B cell (primary cell): ENCODE measurements at regions not wholly inside any gene's neighbourhood (a gene's known extent, or its start where the extent isn't known, plus 50 kb on each side); places are given as distances from the start of the nearest gene placed in this dataset.

Experiments
- ATAC-seq: fragments of 200-7000 bp; cut with Tn5 transposase; one replicate; pipeline ENCODE4 v1.10.0; 2021; ENCODE audit warnings: low read depth, mild to moderate bottlenecking, moderate number of reproducible peaks, moderate library complexity
- CTCF ChIA-PET: fragments of 350-600 bp; sonication (Branson Sonifier 250); formaldehyde crosslinking; loops from one replicate; lab custom pipeline; 2021; ENCODE audit warnings: antibody characterized with exemption, inconsistent platforms; lab: Charles Lee
- POLR2A ChIA-PET: fragments of 350-600 bp; sonication (Branson Sonifier 250); formaldehyde crosslinking; loops from one replicate; lab custom pipeline; 2021; ENCODE audit warnings: antibody characterized with exemption; lab: Charles Lee
- DNase-seq: peaks from one replicate; pipeline ENCODE4 v3.0.0; 2013
- H2AFZ ChIP-seq: 2 replicates; pipeline ENCODE4 v1.6.1; 2012; ENCODE audit warnings: mild to moderate bottlenecking, low read depth, low read length; ENCODE audit not compliant: insufficient read depth, poor library complexity, severe bottlenecking
- H3K27ac ChIP-seq, 2 donors: 1 replicate in 1 of 2; 2 replicates in 1 of 2; pipeline ENCODE4 v1.5.1; 2012 to 2013; ENCODE audit warnings: low read length in 2 of 2, mild to moderate bottlenecking in 2 of 2, moderate library complexity in 1 of 2
- H3K27me3 ChIP-seq, 4 experiments: fragments of 200-600 bp in 1 of 4; sonication (generic) in 1 of 4; replicated peaks in 1 of 4; 1 replicate in 2 of 4; 2 replicates in 2 of 4; pipeline versions ENCODE4 v1.6.1 to v1.7.0; 2013 to 2016; ENCODE audit warnings: low read length in 3 of 4, mild to moderate bottlenecking in 2 of 4, mixed read lengths in 1 of 4, moderate library complexity in 1 of 4; ENCODE audit not compliant: insufficient read depth in 4 of 4, control insufficient read depth in 3 of 4; ENCODE audit errors: control extremely low read depth in 1 of 4
- H3K36me3 ChIP-seq, 2 experiments: replicated peaks in 1 of 2; 1 replicate in 1 of 2; 2 replicates in 1 of 2; pipeline versions ENCODE4 v1.6.1 to v1.7.1; 2013; ENCODE audit warnings: low read length in 1 of 2; ENCODE audit not compliant: insufficient read depth in 2 of 2, control insufficient read depth in 1 of 2; ENCODE audit errors: control extremely low read depth in 1 of 2, extremely low read depth in 1 of 2
- H3K4me1 ChIP-seq, 2 donors: fragments of 200-600 bp in 1 of 2; sonication (generic) in 1 of 2; 1 replicate in 1 of 2; 2 replicates in 1 of 2; pipeline versions ENCODE4 v1.5.1 to v1.6.1; 2013 to 2017; ENCODE audit warnings: low read length in 2 of 2; ENCODE audit not compliant: control insufficient read depth in 2 of 2, insufficient read depth in 2 of 2
- H3K4me2 ChIP-seq: replicated peaks from 2 replicates; pipeline ENCODE3; 2012; ENCODE audit warnings: mild to moderate bottlenecking, low read depth, low read length; ENCODE audit not compliant: poor library complexity, severe bottlenecking
- H3K4me3 ChIP-seq, 5 experiments: fragments of 200-600 bp in 1 of 5; sonication (generic) in 1 of 5; 1 replicate in 3 of 5; 2 replicates in 2 of 5; pipeline versions ENCODE4 v1.5.1 to v1.7.0; 2011 to 2016; ENCODE audit warnings: low read length in 4 of 5, mild to moderate bottlenecking in 4 of 5, low read depth in 2 of 5, control low read depth in 1 of 5, moderate library complexity in 1 of 5; ENCODE audit not compliant: insufficient read depth in 1 of 5; ENCODE audit errors: control extremely low read depth in 1 of 5, extremely low read depth in 1 of 5
- H3K79me2 ChIP-seq: fragments of 200-600 bp; sonication (generic); one replicate; pipeline ENCODE4 v1.6.0; 2016; ENCODE audit warnings: low read length; ENCODE audit not compliant: control insufficient read depth, insufficient read depth
- H3K9ac ChIP-seq: fragments of 200-600 bp; sonication (generic); 2 replicates; pipeline ENCODE4 v1.6.1; 2017; ENCODE audit warnings: mild to moderate bottlenecking, low read length, moderate library complexity
- H3K9me3 ChIP-seq, 3 donors: one replicate each; pipeline versions ENCODE4 v1.6.1 to v1.7.1; 2013; ENCODE audit warnings: low read length in 2 of 3; ENCODE audit not compliant: control insufficient read depth in 2 of 3, insufficient read depth in 1 of 3; ENCODE audit errors: control extremely low read depth in 1 of 3
- H4K20me1 ChIP-seq: 2 replicates; pipeline ENCODE4 v1.6.0; 2012; ENCODE audit warnings: mild to moderate bottlenecking, low read length; ENCODE audit not compliant: insufficient read depth, control insufficient read depth, poor library complexity, severe bottlenecking
- H3K27ac Mint-ChIP-seq: one replicate; pipeline ENCODE4 v1.8.0; 2021; ENCODE audit warnings: mixed read lengths
- H3K27me3 Mint-ChIP-seq: one replicate; pipeline ENCODE4 v1.8.0; 2021; ENCODE audit warnings: mixed read lengths
- H3K4me1 Mint-ChIP-seq: one replicate; pipeline ENCODE4 v1.8.0; 2021; ENCODE audit warnings: mixed read lengths
- H3K4me3 Mint-ChIP-seq: one replicate; pipeline ENCODE4 v1.8.0; 2021; ENCODE audit warnings: mixed read lengths
- H3K9me3 Mint-ChIP-seq: one replicate; pipeline ENCODE4 v1.8.0; 2022; ENCODE audit warnings: mixed read lengths; ENCODE audit not compliant: insufficient read depth
- CTCF ChIP-seq: fragments of 200-600 bp; IDR thresholded peaks from one replicate; pipeline ENCODE4 v1.8.0; 2022; ENCODE audit warnings: antibody characterized with exemption, mild to moderate bottlenecking
- EZH2 ChIP-seq: IDR thresholded peaks from 2 replicates; pipeline ENCODE4 v1.6.1; 2012; ENCODE audit warnings: borderline replicate concordance, low read depth, mild to moderate bottlenecking, moderate library complexity, low read length; ENCODE audit not compliant: insufficient read depth, poor library complexity, severe bottlenecking
- WGBS: methylation state at CpG from one replicate; pipeline ENCODE4 v1.1.5; 2013; ENCODE audit warnings: missing lambda C conversion rate; ENCODE audit not compliant: insufficient coverage; 5-methylcytosine and 5-hydroxymethylcytosine counted together
- intact Hi-C: fragments of 100-400 bp; cut with micrococcal nuclease; formaldehyde crosslinking; loops from one replicate; pipeline ENCODE4 v1.10.0; 2022

DNA sequence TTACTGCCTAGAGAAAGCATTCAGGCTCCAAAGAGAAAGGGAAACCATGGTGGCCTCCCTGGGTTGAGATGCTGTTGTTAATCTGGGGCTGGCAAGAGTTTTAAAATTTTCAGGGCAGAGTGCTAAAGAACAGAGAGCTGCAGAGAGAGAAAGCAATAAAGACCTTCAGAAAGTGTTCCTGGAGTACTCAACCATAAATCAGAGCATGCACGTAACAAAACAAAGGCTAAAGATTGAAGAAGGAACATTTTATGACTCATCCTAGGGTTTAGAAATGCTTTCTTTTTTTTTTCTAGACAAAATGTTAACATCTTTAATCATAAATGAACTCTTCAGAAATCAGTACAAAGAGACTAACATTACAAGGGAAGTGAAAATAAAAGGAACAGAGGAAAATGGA lies 562.3 kb upstream of the NDST4 start:
- no peaks in the 10 kb centered on the region for H3K79me2 ChIP-seq
- H3K27me3 ChIP-seq, result no peaks in the 10 kb centered on the region
- H3K4me3 Mint-ChIP-seq, result no peak overlapping the region
- no peaks in the 10 kb centered on the region for H3K9me3 Mint-ChIP-seq
- H3K27ac Mint-ChIP-seq, result no peak overlapping the region
- no peaks in the 10 kb centered on the region for H4K20me1 ChIP-seq
- peaks cover 0 to 7% (median 0%) of the 10 kb centered on the region in 3 donors for H3K9me3 ChIP-seq
- CTCF ChIA-PET, result no interaction called here
- no peak overlapping the region for H2AFZ ChIP-seq
- no peak overlapping the region for H3K9ac ChIP-seq
- no peak overlapping the region for H3K4me3 ChIP-seq
- H3K27ac ChIP-seq, result no peak overlapping the region
- H3K36me3 ChIP-seq, result no peaks in the 10 kb centered on the region
- H3K4me1 Mint-ChIP-seq, result no peaks in the 10 kb centered on the region
- intact Hi-C loops, result no loop called here
- no peaks in the 10 kb centered on the region for H3K27me3 Mint-ChIP-seq
- POLR2A ChIA-PET, result no interaction called here
- TF ChIP-seq EZH2 (no peak), CTCF (no peak)
- DNase-seq (no peak), ATAC-seq (no peak)
- H3K4me2 ChIP-seq, result no peak overlapping the region
- no CpG with 5 or more reads among the region's 1 CpG for WGBS
- H3K4me1 ChIP-seq, result no peaks in the 10 kb centered on the region

DNA sequence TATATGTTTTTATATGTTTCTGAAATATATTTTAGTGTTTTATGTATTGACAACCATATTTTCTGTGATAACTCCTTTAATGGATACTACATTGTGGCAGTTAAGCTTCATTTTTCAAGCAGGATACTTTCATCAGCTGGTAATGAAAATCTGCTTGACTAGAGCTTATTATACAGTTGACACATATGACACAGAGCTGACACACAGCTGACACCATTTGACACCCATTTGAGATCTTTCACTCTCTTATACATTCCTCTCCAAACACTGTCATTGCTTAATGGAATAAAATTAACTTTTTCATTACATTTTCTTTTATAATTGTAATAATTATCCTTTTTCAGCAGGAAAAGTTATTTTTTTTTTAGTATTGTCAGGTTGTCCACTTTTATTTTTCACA lies 561.1 kb upstream of the NDST4 start:
- no peak overlapping the region for H3K27ac ChIP-seq
- H4K20me1 ChIP-seq, result no peaks in the 10 kb centered on the region
- Mint-ChIP-seq H3K27ac (no peak overlapping the region), H3K9me3 (no peaks in the 10 kb centered on the region), H3K4me3 (no peak overlapping the region), H3K27me3 (no peaks in the 10 kb centered on the region), H3K4me1 (no peaks in the 10 kb centered on the region)
- POLR2A ChIA-PET, result no interaction called here
- H3K4me1 ChIP-seq, result no peaks in the 10 kb centered on the region
- no peaks in the 10 kb centered on the region for H3K27me3 ChIP-seq
- ATAC-seq (no peak), DNase-seq (no peak)
- no peak overlapping the region for H3K9ac ChIP-seq
- CTCF ChIA-PET, result no interaction called here
- no peak overlapping the region for H2AFZ ChIP-seq
- TF ChIP-seq EZH2 (no peak), CTCF (no peak)
- intact Hi-C loops, result no loop called here
- H3K9me3 ChIP-seq, result peaks cover 0 to 7% (median 0%) of the 10 kb centered on the region in 3 donors
- no peak overlapping the region for H3K4me3 ChIP-seq
- no peaks in the 10 kb centered on the region for H3K36me3 ChIP-seq
- H3K79me2 ChIP-seq, result no peaks in the 10 kb centered on the region
- no peak overlapping the region for H3K4me2 ChIP-seq
